ENCODE measurements at regions not wholly inside any gene's neighbourhood (a gene's known extent, or its start where the extent isn't known, plus 50 kb on each side); places are given as distances from the start of the nearest gene placed in this dataset.
"Not testable (repeated sequence)": the region's sequence is repeated elsewhere in the genome, so short reads cannot be mapped to it uniquely, and the experiment has no call there.

- no peak for DNase-seq
- ATAC-seq: no peak
- intact Hi-C loops (cut with DNase I, micrococcal nuclease): no loop called here
Measured at GRCh38 chr3:147471741-147472140, 62.6 kb downstream of the ZIC1 start.

GRCh38 chr3:147472846-147473245 is 63.7 kb downstream of the ZIC1 start:
- intact Hi-C loops (cut with DNase I, micrococcal nuclease): no loop called here
- ATAC-seq: no peak
- DNase-seq: no peak

- ATAC-seq (no peak), DNase-seq (no peak)
- intact Hi-C loops (cut with DNase I, micrococcal nuclease): no loop called here
Measured at GRCh38 chr3:147483145-147483544, 74.0 kb downstream of the ZIC1 start.

- intact Hi-C loops (cut with DNase I, micrococcal nuclease): no loop called here
- no peak for ATAC-seq
- DNase-seq: no peak
Measured at GRCh38 chr3:147483578-147483977, 74.4 kb downstream of the ZIC1 start.

GRCh38 chr3:147493065-147493464 is 83.9 kb downstream of the ZIC1 start:
- ATAC-seq: no peak
- intact Hi-C loops (cut with DNase I, micrococcal nuclease): no loop called here
- no peak for DNase-seq

GRCh38 chr3:147493666-147494065 is 84.5 kb downstream of the ZIC1 start:
- DNase-seq (no peak), ATAC-seq (no peak)
- intact Hi-C loops (cut with DNase I, micrococcal nuclease): no loop called here

- DNase-seq (no peak), ATAC-seq (no peak)
- intact Hi-C loops (cut with DNase I, micrococcal nuclease): no loop called here
Measured at GRCh38 chr3:147497286-147497685, 88.1 kb downstream of the ZIC1 start.

- intact Hi-C loops (cut with DNase I, micrococcal nuclease): no loop called here
- DNase-seq (no peak), ATAC-seq (no peak)
Measured at GRCh38 chr3:147507638-147508286, 98.6 kb downstream of the ZIC1 start.

- intact Hi-C loops (cut with DNase I, micrococcal nuclease): no loop called here
- DNase-seq: no peak
- no peak for ATAC-seq
Measured at GRCh38 chr3:147509448-147509847, 100.3 kb downstream of the ZIC1 start.

- DNase-seq: no peak
- intact Hi-C loops (cut with DNase I, micrococcal nuclease): no loop called here
Measured at GRCh38 chr3:147513785-147514184, 104.6 kb downstream of the ZIC1 start.

GRCh38 chr3:147514366-147515160 is 105.4 kb downstream of the ZIC1 start:
- intact Hi-C loops (cut with DNase I, micrococcal nuclease): no loop called here
- ATAC-seq: no peak
- no peak for DNase-seq

More at GRCh38 chr3:147513785-147514184, 104.6 kb downstream of the ZIC1 start:
- ATAC-seq: no peak

- intact Hi-C loops (cut with DNase I, micrococcal nuclease): no loop called here
- no peak for ATAC-seq
- no peak for DNase-seq
Measured at GRCh38 chr3:147518465-147518864, 109.3 kb downstream of the ZIC1 start.

GRCh38 chr3:147521646-147522045 is 112.5 kb downstream of the ZIC1 start:
- DNase-seq (no peak), ATAC-seq (no peak)
- intact Hi-C loops (cut with DNase I, micrococcal nuclease): no loop called here

GRCh38 chr3:147522780-147523179 is 113.6 kb downstream of the ZIC1 start:
- intact Hi-C loops (cut with DNase I, micrococcal nuclease); ATAC-seq; DNase-seq: not testable (repeated sequence)

GRCh38 chr3:147529551-147529950 is 120.4 kb downstream of the ZIC1 start:
- no peak for ATAC-seq
- intact Hi-C loops (cut with DNase I, micrococcal nuclease): no loop called here
- DNase-seq: no peak

GRCh38 chr3:147538034-147538433 is 128.9 kb downstream of the ZIC1 start:
- ATAC-seq (no peak), DNase-seq (no peak)
- intact Hi-C loops (cut with DNase I, micrococcal nuclease): no loop called here

GRCh38 chr3:147540921-147541320 is 131.8 kb downstream of the ZIC1 start:
- intact Hi-C loops (cut with DNase I, micrococcal nuclease): no loop called here
- DNase-seq (no peak), ATAC-seq (no peak)

- DNase-seq (no peak), ATAC-seq (no peak)
- intact Hi-C loops (cut with DNase I, micrococcal nuclease): no loop called here
Measured at GRCh38 chr3:147544290-147544689, 135.1 kb downstream of the ZIC1 start.

GRCh38 chr3:147551491-147551890 is 142.3 kb downstream of the ZIC1 start:
- DNase-seq: no peak
- ATAC-seq: no peak
- intact Hi-C loops (cut with DNase I, micrococcal nuclease): no loop called here

GRCh38 chr3:147554332-147554731 is 145.2 kb downstream of the ZIC1 start:
- DNase-seq (no peak), ATAC-seq (no peak)
- intact Hi-C loops (cut with DNase I, micrococcal nuclease): no loop called here

- intact Hi-C loops (cut with DNase I, micrococcal nuclease): no loop called here
- DNase-seq (no peak), ATAC-seq (no peak)
Measured at GRCh38 chr3:147572970-147573340, 163.8 kb downstream of the ZIC1 start.

Data from left colon (tissue), 2 donors.